Lower leg skin (tissue), 4 donors: ENCODE measurements at regions not wholly inside any gene's neighbourhood (a gene's known extent, or its start where the extent isn't known, plus 50 kb on each side); places are given as distances from the start of the nearest gene placed in this dataset.
"Not testable (repeated sequence)": the region's sequence is repeated elsewhere in the genome, so short reads cannot be mapped to it uniquely, and the experiment has no call there.

Experiments used
- DNase-seq, 2 donors: peaks; one replicate each; pipeline ENCODE4 v3.0.0-alpha.2; 2019; ENCODE audit warnings: low spot score in 2 of 2
- H3K4me3 ChIP-seq: fragments of 200-600 bp; sonication (generic); 2 replicates; pipeline ENCODE4 v1.5.1; 2017; ENCODE audit warnings: mild to moderate bottlenecking, low read depth; ENCODE audit not compliant: poor library complexity, severe bottlenecking
- CTCF ChIP-seq, 3 donors: fragments of 450-650 bp; IDR thresholded peaks; one replicate each; pipeline ENCODE4 v1.5.1; 2016; ENCODE audit warnings: antibody characterized with exemption in 3 of 3, mild to moderate bottlenecking in 3 of 3, moderate library complexity in 2 of 3
- POLR2A ChIP-seq, 2 donors: fragments of 450-650 bp; IDR thresholded peaks; one replicate each; pipeline ENCODE4 v1.6.1; 2016 to 2017; ENCODE audit warnings: antibody characterized with exemption in 2 of 2, mild to moderate bottlenecking in 1 of 2, moderate library complexity in 1 of 2
- WGBS, 2 donors: methylation state at CpG; one replicate each; pipeline ENCODE4 v1.1.5; 2018; 5-methylcytosine and 5-hydroxymethylcytosine counted together
- intact Hi-C: fragments of 100-400 bp; cut with DNase I; formaldehyde crosslinking; loops from one replicate; pipeline ENCODE4 v1.15.0; 2023; ENCODE audit warnings: low total_unique reads

- 65 to 75% methylated on average over 6 of the region's 6 CpGs for whole genome bisulfite sequencing, 2 donors
- TF ChIP-seq CTCF (IDR thresholded peaks at IDR 0.05) = no peak
- no peak for TF ChIP-seq POLR2A (IDR thresholded peaks at IDR 0.05)
- H3K4me3 ChIP-seq = no peak overlapping the region
- intact Hi-C loops = no loop called here
- no peak for DNase-seq
Observed at GRCh38 chrX:35380808-35381700, 417.1 kb upstream of the MAGEB16 start.

GRCh38 chrX:35381709-35382108 is 416.4 kb upstream of the MAGEB16 start:
- 94 to 96% methylated on average over 3 of the region's 3 CpGs for WGBS, 2 donors
- H3K4me3 ChIP-seq, intact Hi-C loops, DNase-seq: not testable (repeated sequence)

- H3K4me3 ChIP-seq = no peak overlapping the region
- DNase-seq = no peak
- TF ChIP-seq POLR2A (IDR thresholded peaks at IDR 0.05) = no peak
- TF ChIP-seq CTCF (IDR thresholded peaks at IDR 0.05) = no peak
- WGBS, 2 donors = 66 to 70% methylated on average over 3 to 4 of the region's 4 CpGs
- intact Hi-C loops = no loop called here
Observed at GRCh38 chrX:35382966-35383365, 415.2 kb upstream of the MAGEB16 start.

GRCh38 chrX:35392232-35392631 is 405.9 kb upstream of the MAGEB16 start:
- intact Hi-C loops = no loop called here
- no peak overlapping the region for H3K4me3 ChIP-seq
- 70 to 87% methylated on average over 2 of the region's 2 CpGs for WGBS, 2 donors
- no peak for DNase-seq
- TF ChIP-seq CTCF (IDR thresholded peaks at IDR 0.05) (no peak), POLR2A (IDR thresholded peaks at IDR 0.05) (no peak)

- no peak overlapping the region for H3K4me3 ChIP-seq
- TF ChIP-seq CTCF (IDR thresholded peaks at IDR 0.05) = no peak
- TF ChIP-seq POLR2A (IDR thresholded peaks at IDR 0.05) = no peak
- WGBS, 2 donors = 78 to 96% methylated on average over 2 of the region's 2 CpGs
- intact Hi-C loops = no loop called here
- DNase-seq = no peak
Observed at GRCh38 chrX:35406386-35406785, 391.8 kb upstream of the MAGEB16 start.

GRCh38 chrX:35416782-35417181 is 381.4 kb upstream of the MAGEB16 start:
- no peak overlapping the region for H3K4me3 ChIP-seq
- DNase-seq = no peak
- TF ChIP-seq POLR2A (IDR thresholded peaks at IDR 0.05) = no peak
- TF ChIP-seq CTCF (IDR thresholded peaks at IDR 0.05) = no peak
- intact Hi-C loops = no loop called here
